ENCODE measurements at regions not wholly inside any gene's neighbourhood (a gene's known extent, or its start where the extent isn't known, plus 50 kb on each side); places are given as distances from the start of the nearest gene placed in this dataset.

DNA sequence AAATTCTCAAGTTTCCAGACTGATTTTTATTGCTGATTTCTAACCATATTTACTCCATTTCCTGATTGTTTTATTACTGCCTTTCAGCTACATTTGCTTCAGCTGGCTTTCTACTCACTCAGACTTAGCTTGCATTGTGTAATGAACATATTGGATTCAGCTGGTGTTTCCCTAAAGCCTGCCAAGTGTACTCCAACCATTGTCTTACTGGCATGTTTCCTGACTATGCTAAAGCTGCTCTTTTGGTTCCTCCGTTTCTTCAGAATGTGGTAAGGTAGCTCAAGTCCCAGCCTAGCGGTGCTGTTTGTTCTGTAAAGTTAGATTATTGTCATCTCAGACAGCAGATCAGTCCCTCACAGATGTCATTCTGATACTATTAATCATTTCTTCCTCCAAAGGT is 53.1 kb upstream of the GLRA2 start:
- DNase-seq (ENCODE audit: low read depth, low spot score) = peak; percentile 26

DNA sequence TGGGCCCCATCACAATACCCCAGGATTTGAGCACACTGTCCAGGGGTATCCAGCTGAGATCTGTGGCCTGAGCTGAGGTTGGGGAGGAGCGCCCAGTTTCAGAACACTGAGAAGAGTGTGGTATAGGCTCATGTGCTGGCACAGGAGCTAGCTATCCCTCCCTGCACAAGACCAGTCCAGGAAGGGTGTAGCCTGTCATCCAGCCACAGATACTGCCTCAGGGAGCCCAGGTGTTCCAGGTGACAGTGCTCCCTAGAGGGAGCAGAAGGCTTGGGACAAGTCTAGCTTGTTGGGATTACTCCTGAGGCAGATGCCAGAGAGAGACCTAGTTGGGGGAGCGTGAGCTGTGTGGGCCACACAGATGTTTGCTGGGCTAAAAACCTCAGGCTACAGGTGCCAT is 79.6 kb upstream of the GLRA2 start:
- DNase-seq (ENCODE audit: low read depth, low spot score) = no peak

DNA sequence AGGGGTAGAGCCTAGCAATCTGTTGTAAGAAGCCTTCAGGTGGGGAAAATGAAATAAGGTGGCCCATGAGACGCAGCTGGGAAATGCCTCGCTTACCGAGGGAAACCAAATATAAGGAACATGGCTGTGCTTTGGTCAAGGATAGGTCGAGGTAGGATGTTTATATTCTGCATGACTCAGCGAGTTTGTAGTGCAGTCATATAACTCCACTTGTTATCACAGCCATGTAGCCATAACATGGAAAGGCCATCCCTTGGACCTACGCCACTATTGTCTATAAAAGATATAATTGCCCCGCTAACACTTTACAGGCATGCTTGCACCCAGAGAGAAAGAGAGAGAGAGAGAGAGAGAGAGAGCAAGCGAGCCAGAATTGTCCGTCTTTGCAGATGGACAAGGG is 80.9 kb upstream of the GLRA2 start:
- no peak for DNase-seq (ENCODE audit: low read depth, low spot score)

DNA sequence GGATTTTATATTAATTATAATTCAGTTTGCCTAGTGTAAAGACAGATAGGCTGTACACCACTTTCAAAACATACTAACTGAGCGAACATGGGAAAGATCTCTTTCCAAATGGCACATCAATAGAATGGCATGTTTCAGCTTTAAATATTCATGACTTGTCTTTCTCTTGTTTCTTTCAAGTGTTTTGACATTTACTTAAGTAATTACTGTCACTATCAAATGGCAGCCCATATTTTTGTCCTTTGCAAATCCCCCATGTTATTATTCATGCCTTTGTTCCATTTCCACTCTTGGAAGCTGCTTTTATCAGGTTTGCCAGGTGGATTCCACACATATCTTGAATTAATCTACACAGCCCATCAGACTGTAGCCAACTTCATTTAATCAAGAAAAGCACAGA is 89.2 kb upstream of the GLRA2 start:
- peak; percentile 23 for DNase-seq (ENCODE audit: low read depth, low spot score)

DNA sequence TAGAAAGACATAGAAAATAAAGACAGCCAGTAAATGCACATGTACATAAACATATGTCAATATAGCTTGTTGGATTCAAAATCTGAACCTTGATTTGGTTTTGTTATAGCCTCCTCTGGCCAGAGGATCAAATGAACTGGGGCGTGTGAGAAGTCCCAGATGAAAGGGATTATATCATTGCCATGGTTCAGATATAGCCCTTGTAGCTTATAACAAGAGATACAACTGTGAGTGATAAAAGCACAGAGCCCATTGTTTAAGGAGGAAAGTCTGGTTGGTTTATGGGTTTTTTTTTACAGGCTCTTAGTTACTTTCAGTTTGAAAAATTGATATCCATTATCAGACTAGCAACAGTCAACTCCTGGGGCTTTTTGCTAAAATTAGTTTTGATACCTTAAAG is 101.7 kb upstream of the GLRA2 start:
- DNase-seq (ENCODE audit: low read depth, low spot score) = no peak

DNA sequence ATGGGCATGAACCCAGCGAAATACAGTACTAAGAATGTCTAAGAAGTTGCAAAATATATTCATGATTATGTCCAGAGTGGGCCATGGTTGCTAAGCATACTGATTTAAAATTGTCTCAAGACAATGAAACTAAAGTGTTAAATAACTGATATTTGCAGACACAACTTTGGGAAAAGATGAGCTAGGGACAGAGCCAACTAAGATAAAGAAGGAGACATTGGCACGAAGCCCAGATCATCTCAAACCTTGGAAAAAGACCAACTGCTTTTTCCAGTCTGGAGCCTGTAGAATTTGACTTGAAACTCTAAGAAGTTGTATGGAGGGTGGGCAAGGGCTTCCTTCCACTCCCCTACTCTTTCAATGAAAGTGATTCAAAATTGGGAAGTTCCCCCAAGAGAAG is 108.5 kb upstream of the GLRA2 start:
- DNase-seq (ENCODE audit: low read depth, low spot score) = no peak

DNA sequence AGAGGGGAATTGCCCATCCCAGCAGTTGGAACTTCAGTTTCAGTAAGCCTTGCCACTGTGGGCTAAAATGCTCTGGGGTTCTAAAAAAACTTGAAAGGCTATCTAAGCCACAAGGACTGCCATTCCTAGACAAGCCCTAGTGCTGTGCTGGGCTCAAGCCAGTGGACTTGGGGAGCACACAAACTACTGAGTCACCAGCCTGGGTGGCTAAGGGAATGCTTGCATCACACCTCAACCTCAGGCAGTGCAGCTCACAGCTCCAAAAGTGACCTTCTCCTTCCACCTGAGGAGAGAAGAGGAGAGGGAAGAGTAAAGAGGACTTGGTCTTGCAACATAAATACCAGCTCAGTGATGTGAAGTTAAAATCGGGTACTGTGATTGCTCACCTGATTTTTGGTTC is 116.7 kb upstream of the GLRA2 start:
- no peak for DNase-seq (ENCODE audit: low read depth, low spot score)

DNA sequence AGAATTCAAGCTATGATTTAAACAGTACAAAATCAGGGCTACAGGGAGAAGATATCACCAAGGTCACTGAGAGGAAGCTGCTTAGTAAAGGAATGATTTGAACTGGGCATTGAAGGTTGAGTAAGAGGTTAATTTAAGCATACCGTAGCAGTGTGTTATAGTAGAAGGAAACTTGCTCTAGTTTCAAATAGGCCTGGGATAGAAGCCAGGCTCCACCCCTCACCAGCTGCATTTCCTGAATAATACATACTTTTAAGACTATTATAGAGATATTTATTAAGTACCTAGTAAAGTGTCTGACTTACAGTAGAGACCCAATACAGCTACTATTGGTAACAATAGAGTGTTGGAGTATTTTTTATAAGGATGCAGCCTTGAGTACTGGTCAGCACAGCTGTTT is 118.0 kb upstream of the GLRA2 start:
- no peak for DNase-seq (ENCODE audit: low read depth, low spot score)

DNA sequence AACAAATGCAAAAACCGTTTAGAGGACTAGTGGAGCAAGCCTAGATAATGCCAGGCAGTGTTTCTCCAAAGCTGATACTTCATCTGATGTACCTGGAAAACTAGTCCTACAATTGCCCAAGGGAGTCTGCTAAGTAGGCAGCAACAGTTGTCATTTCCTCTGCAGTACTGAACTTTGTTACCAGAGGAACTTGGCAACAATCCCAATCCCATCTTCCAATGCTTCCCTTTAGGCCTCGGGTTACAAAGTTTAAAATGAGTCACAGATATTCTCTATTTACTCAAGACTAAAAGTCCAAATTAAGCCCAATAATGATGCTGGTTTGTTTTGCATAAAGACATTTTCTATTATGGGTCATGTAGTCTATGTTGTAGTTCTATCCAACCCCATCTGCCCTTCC is 120.0 kb upstream of the GLRA2 start:
- peak; percentile 36 for DNase-seq (ENCODE audit: low read depth, low spot score)

DNA sequence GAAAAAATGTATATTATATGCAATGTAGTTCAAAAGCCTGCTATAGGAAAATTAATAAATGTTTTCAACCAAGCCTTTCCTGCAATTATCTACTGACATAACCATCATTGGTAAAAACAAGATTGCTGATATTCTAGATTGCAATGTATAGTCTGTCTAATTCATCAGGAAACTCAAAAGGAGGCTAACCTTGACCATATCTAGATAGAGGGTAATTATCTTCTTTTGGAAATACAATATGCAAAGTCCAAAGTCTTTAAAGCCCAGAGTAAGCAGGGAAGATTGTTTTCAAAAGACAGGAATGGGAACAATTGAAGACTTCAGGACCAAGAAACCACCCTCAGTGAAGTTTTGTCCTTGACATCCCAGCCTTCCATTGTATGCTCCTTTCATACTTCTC is 123.1 kb upstream of the GLRA2 start:
- DNase-seq (ENCODE audit: low read depth, low spot score) = no peak

DNA sequence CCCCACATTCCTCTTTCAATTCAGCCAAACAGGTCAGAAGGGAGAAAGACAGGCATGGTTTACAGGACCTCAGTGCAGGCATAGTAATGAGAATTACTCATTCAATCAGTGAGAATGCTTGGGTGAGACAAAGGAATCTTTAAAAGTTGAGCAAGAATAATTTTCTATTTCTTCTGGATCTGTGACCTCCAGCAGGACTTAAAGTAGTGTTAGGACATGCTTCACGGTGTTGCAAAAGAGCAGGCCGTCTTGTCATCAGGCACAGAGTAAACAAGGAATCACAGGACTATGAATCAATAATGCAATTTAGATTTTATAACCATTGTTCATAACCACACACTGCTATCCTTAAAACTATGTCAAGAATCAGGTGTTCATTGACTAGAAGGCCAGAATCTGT is 130.6 kb upstream of the GLRA2 start:
- DNase-seq (ENCODE audit: low read depth, low spot score) = peak; percentile 42

DNA sequence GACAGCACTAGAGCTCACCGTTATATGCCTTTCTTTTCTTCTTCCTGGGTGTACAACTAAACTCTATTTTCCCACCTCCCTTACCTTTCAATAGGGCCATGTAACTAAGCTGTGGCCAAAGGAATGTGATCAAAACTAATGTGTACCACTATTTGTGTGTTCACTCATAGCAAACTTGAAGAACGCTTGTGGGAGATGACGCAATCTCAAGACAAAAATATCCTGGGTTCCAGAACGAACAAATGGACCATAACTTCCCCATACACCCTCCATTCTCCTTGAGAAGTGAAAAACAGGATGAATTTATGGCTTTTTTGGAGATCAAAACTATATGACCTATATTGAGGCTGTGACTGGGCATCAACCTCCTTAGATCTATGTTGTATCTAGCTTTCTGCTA is 139.7 kb upstream of the GLRA2 start:
- no peak for DNase-seq (ENCODE audit: low read depth, low spot score)

DNA sequence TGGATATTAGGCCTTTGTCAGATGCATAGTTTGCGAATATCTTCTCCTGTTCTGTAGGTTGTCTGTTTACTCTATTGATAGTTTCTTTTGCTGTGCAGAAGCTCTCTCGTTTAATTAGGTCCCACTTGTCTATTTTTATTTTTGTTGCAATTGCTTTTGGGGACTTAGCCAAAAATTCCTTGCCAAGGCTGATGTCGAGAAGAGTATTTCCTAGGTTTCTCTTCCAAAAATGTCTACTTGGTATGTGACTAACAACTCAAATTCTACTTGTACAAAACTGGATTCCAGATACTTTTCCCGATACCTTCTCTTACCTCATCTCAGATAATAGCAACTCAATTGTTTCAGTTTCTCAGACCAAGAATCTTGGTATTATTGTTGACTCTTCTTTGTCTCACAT is 142.4 kb upstream of the GLRA2 start:
- peak; percentile 26 for DNase-seq (ENCODE audit: low read depth, low spot score)

DNA sequence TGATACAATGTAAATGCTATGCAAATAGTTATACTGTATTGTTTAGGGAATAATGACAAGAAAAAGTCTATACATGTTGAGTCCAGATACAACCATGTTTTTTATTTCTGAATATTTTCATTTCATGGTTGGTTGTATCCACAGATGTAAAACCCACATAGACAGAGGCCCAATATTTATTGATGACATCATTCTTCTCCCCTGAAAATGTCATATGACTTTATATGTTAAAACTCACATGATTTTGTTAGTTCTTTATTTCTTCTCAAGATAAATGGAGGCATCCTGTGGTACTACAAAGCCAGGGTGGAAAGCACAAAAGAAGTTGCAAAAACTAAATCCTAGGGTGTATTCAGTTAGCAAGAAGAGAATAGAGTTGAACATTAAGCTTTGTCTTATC is 149.3 kb upstream of the GLRA2 start:
- DNase-seq (ENCODE audit: low read depth, low spot score) = no peak

DNA sequence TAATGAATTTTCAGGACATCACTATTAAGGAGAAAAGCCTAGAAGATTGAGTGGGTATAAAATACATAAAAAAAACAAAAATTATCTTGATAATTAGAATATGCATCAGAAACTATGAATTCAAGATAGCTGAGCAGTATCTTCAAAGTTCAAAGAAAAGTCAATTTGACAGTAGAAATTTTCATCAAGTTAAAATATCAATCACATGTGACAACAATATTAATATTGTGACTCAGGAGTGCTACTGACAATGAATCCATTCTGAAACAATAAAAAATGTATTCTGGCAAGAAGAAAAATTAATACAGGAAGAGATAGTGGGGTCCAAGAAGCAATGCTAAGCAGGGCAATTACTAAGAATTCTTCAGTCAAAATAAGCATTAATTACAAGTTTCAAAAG is 151.9 kb upstream of the GLRA2 start:
- no peak for DNase-seq (ENCODE audit: low read depth, low spot score)

DNA sequence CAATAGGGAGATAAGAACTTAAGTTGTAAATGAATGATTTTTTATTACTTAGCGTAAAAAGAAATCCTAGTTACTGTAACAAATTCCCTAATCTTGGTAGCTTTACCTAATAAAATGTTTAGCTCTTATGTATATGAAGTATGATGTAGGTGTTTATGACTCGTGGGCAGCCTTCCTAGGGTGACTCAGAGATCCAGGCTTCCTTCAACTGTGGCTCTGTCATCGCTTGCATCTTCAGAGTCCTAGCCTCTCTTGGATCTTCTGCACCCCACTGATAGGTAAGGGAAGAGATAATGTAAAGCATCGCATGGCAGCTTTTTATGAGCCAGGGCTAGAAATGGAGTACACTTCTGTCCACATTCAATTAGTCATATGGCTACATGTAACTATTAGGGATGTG is 165.6 kb upstream of the GLRA2 start:
- no peak for DNase-seq (ENCODE audit: low read depth, low spot score)

DNA sequence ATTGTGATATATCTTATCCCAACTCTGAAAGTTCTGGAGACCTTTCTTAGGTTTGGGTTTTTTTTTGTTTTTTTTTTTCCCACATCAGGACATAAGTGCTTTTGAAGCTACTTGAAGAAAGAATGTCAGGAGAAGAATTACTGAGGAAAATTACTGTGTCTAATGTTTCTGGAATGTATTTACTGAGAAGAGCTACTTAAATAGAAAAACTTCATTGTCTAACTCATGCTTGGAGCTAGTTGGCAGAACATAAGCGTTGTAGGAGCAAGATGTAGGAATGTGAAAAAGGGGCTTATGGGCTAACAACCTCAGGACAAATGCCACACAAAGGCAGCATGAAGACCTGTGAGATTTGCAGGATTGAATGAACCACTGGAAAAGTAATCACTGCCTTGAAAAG is 166.6 kb upstream of the GLRA2 start:
- peak; percentile 65 for DNase-seq (ENCODE audit: low read depth, low spot score)

DNA sequence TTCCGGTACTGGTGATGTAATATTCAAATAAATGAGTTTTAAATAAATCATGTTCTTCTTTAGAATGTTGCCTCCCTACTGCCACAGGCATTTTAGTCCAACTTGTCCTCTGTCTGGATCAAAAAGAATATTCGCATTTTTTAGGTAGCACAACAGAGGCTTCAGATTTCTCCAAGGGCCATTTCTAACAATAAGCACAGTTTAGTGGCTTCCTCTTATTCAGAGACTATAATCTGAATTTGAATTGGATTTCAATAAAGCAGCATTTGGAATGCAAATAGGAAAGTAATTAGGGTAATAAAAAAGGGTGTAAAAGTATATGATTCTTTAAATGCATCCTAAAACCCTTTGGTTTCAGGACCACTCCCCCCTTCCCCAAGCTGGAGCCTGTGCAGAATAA is 167.9 kb upstream of the GLRA2 start:
- no peak for DNase-seq (ENCODE audit: low read depth, low spot score)

DNA sequence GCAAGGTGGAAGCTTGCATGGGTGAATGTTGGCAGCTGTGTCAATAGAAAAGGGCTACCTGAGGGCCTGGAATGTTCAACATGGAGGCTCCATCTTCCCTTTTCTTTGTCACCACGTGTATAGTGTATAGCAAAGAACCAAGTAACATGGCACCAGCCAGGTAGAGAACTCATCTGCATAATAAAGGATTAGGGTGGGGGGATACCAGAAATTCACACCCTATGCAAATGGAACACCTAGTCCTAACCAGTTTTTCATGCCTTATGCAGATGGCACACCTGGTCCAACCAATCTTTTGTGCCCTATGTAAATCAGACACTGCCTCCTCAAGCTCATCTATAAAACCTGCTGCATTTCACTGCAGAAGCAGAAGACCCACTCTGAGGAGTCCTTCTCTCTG is 169.6 kb upstream of the GLRA2 start:
- no peak for DNase-seq (ENCODE audit: low read depth, low spot score)

DNA sequence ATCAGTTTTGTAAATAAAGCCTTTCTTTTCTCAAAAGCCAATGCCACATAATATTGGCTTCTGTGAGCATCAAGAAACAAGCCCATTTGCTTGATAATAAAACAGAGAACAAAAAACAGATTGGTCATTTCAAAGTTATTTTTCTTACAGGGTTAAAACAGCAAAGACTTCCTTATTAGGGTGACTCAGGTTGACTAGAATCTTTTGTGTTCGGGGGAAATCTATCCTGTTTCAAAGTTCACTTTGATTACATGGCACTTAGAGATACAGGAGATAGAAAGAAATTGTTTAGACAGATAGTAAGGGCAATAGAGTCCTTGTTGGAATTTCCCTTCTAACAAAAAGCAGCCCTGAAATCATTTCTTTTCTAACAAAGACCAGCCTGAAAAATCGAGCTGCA is 170.0 kb upstream of the GLRA2 start:
- no peak for DNase-seq (ENCODE audit: low read depth, low spot score)

DNA sequence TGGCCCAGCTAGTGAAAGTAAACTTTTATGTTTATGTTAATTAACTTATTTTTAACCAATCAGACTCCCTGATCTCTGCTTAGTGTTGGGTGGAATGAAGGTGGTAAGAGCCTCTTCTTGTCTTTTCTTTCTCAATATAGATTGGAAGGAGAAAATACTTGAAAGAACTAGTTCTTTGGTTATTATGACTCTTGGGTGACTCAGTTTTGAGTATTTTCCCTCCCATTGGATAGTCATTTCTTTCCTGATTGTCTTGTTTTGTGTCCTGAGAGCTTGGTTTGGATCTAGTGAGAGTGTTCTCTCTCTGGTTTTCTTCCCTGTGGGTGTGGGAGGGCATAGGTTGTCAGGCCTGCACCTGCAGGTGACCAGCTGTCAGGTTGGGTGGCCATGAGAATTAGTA is 172.0 kb upstream of the GLRA2 start:
- DNase-seq (ENCODE audit: low read depth, low spot score) = no peak

DNA sequence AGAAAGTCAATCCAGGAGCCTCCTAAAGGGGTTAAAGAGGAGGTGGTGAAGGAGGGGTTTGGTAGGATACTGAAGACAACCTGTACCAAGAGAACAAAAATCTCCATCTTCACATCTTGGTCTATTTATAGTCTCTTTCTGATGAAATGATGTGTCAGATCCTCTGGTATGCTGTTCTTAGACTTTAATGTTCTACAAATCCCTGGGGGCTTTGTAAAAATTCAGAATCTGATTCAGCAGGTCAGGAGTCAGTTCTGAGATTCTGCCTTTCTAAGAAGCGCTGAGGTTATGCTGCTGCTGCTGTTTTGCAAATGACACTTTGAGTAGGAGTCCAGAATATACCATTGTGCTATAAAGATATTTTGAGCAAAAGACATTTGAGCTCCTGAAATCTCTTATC is 172.9 kb upstream of the GLRA2 start:
- DNase-seq (ENCODE audit: low read depth, low spot score) = no peak

DNA sequence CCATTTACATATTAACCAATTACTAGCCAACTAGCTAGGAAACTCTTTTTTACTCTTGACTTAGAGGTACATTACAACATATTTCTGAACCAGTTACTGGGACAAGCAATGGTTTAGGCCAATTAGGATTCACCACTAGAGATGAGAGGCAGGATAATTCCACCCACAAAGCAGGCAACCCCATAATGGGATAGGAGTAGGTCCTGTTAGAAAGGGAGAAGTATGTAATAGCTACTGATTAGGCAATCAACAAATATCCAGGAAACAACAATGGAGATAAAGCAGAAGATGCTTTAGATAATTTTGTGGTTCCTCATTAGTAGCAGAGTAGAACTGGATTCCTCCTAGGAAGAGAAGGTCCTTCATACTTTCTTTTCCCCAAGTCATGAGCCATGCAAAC is 173.8 kb upstream of the GLRA2 start:
- no peak for DNase-seq (ENCODE audit: low read depth, low spot score)

DNA sequence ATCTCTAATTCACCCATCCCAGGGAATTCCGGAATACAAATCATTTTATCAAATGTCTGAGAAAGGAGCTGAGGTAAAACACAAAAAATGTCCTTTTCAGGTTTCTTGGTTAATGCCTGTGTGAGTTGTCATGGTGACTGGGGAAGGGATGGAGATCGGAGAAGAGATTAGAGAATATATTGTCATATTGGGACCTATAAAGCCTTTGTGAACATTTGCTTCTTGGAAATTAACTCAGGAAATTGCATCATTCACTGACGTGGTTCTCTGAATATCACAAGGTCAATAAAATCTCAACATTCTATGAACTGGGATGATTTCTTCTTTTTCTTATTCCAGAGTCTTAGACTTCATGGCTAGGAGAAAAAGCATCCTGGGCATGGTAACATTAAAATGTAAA is 174.8 kb upstream of the GLRA2 start:
- no peak for DNase-seq (ENCODE audit: low read depth, low spot score)

DNA sequence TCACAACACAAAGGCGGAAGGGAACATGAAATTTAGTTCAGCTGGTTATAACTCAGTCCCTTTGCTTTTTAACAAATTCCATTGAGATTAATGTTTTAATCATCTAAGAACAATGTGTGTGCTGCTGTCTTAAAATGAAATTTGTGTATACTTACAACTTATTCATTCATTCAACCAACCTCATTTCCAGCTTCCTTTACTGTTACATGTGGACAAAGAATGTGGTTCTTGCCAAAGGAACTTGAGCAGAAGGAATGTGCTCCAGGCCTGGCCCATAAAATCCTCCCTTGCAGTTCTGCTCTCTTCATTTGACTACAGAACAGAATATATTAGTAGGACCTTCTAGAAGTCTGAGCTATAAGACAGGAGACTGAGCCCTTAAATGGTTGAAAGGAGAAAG is 176.8 kb upstream of the GLRA2 start:
- peak; percentile 48 for DNase-seq (ENCODE audit: low read depth, low spot score)

Data from astrocyte of the hippocampus (primary cell).